ENCODE measurements at regions not wholly inside any gene's neighbourhood (a gene's known extent, or its start where the extent isn't known, plus 50 kb on each side); places are given as distances from the start of the nearest gene placed in this dataset.
"Not testable (repeated sequence)": the region's sequence is repeated elsewhere in the genome, so short reads cannot be mapped to it uniquely, and the experiment has no call there.

GRCh38 chr16:32083891-32084290 is 169.2 kb upstream of the TP53TG3D start:
- not testable (repeated sequence) for TF ChIP-seq CTCF, POLR2A (IDR thresholded peaks at IDR 0.05)
